Liver (tissue), 8 donors: ENCODE measurements at regions not wholly inside any gene's neighbourhood (a gene's known extent, or its start where the extent isn't known, plus 50 kb on each side); places are given as distances from the start of the nearest gene placed in this dataset.

ENCODE experiments used
- DNase-seq: peaks from one replicate; pipeline ENCODE4 v3.0.0-alpha.2; 2017; ENCODE audit warnings: low spot score
- H3K27ac ChIP-seq, 2 donors: one replicate each; pipeline ENCODE4 v1.7.0; 2013; ENCODE audit warnings: inconsistent platforms in 2 of 2, low read length in 2 of 2, control low read depth in 1 of 2, low read depth in 1 of 2, mild to moderate bottlenecking in 1 of 2
- H3K27me3 ChIP-seq, 4 donors: one replicate each; pipeline versions ENCODE4 v1.6.1 to v1.7.0; 2013; ENCODE audit warnings: low read length in 3 of 4, inconsistent platforms in 1 of 4, mild to moderate bottlenecking in 1 of 4, moderate library complexity in 1 of 4; ENCODE audit not compliant: control insufficient read depth in 4 of 4, insufficient read depth in 4 of 4
- H3K36me3 ChIP-seq, 4 donors: one replicate each; pipeline versions ENCODE4 v1.6.1 to v1.7.0; 2013; ENCODE audit warnings: low read length in 3 of 4, mild to moderate bottlenecking in 3 of 4, low read depth in 1 of 4, moderate library complexity in 1 of 4; ENCODE audit not compliant: control insufficient read depth in 4 of 4, insufficient read depth in 3 of 4
- H3K4me1 ChIP-seq, 4 donors: one replicate each; pipeline versions ENCODE4 v1.6.1 to v1.7.0; 2013; ENCODE audit warnings: low read length in 3 of 4, mild to moderate bottlenecking in 3 of 4, moderate library complexity in 1 of 4; ENCODE audit not compliant: control insufficient read depth in 4 of 4, insufficient read depth in 4 of 4
- H3K4me3 ChIP-seq, 3 donors: one replicate each; pipeline versions ENCODE4 v1.6.1 to v1.7.0; 2013; ENCODE audit warnings: low read length in 3 of 3, control low read depth in 1 of 3, low read depth in 1 of 3, mild to moderate bottlenecking in 1 of 3
- H3K9ac ChIP-seq, 2 donors: one replicate each; pipeline ENCODE4 v1.7.0; 2013; ENCODE audit warnings: low read length in 2 of 2, mild to moderate bottlenecking in 2 of 2, moderate library complexity in 2 of 2, control low read depth in 1 of 2, low read depth in 1 of 2
- H3K9me3 ChIP-seq, 4 donors: one replicate each; pipeline versions ENCODE4 v1.6.1 to v1.7.0; 2013; ENCODE audit warnings: low read length in 3 of 4; ENCODE audit not compliant: control insufficient read depth in 4 of 4
- ATF3 ChIP-seq: IDR thresholded peaks from 2 replicates; pipeline ENCODE4 v1.6.1; 2016; ENCODE audit warnings: antibody characterized with exemption
- CTCF ChIP-seq: fragments of 150-350 bp; IDR thresholded peaks from 2 replicates; pipeline ENCODE4 v1.5.1; 2017; ENCODE audit warnings: improper control_type of control experiment, low read depth, low read length; ENCODE audit not compliant: missing input control
- EGR1 ChIP-seq, 2 donors: IDR thresholded peaks; 2 replicates each; pipeline ENCODE4 v1.6.1; 2016 to 2018; ENCODE audit warnings: antibody characterized with exemption in 2 of 2, low read depth in 2 of 2
- FOXA1 ChIP-seq: IDR thresholded peaks from 2 replicates; pipeline ENCODE4 v1.6.1; 2016; ENCODE audit warnings: antibody characterized with exemption
- FOXA2 ChIP-seq: IDR thresholded peaks from 2 replicates; pipeline ENCODE4 v1.6.1; 2016; ENCODE audit warnings: antibody characterized with exemption
- GABPA ChIP-seq, 2 donors: IDR thresholded peaks in 1 of 2; conservative IDR thresholded peaks in 1 of 2; 2 replicates each; pipeline ENCODE4 v1.6.1; 2016; ENCODE audit warnings: antibody characterized with exemption in 2 of 2, mild to moderate bottlenecking in 1 of 2, moderate library complexity in 1 of 2
- HNF4A ChIP-seq, 2 donors: conservative IDR thresholded peaks; 2 replicates each; pipeline ENCODE4 v1.6.1; 2016; ENCODE audit warnings: antibody characterized with exemption in 2 of 2, mild to moderate bottlenecking in 2 of 2
- HNF4G ChIP-seq: IDR thresholded peaks from 2 replicates; pipeline ENCODE4 v1.6.1; 2016; ENCODE audit warnings: antibody characterized with exemption
- JUND ChIP-seq, 2 donors: IDR thresholded peaks; 2 replicates each; pipeline ENCODE4 v1.6.1; 2016; ENCODE audit warnings: antibody characterized with exemption in 2 of 2
- MAX ChIP-seq: IDR thresholded peaks from 2 replicates; pipeline ENCODE4 v1.6.1; 2016; ENCODE audit warnings: antibody characterized with exemption
- NR2F2 ChIP-seq: IDR thresholded peaks from 2 replicates; pipeline ENCODE4 v1.6.1; 2016; ENCODE audit warnings: antibody characterized with exemption
- RAD21 ChIP-seq, 2 donors: IDR thresholded peaks; 2 replicates each; pipeline ENCODE4 v1.6.1; 2016; ENCODE audit warnings: antibody characterized with exemption in 2 of 2, mild to moderate bottlenecking in 2 of 2
- REST ChIP-seq: IDR thresholded peaks from 2 replicates; pipeline ENCODE4 v1.6.1; 2016; ENCODE audit warnings: antibody characterized with exemption, mild to moderate bottlenecking
- RXRA ChIP-seq, 2 donors: IDR thresholded peaks; 2 replicates each; pipeline ENCODE4 v1.6.1; 2017 to 2018; ENCODE audit warnings: antibody characterized with exemption in 2 of 2, mild to moderate bottlenecking in 1 of 2
- SP1 ChIP-seq: IDR thresholded peaks from 2 replicates; pipeline ENCODE4 v1.6.1; 2018; ENCODE audit warnings: antibody characterized with exemption, mild to moderate bottlenecking
- TAF1 ChIP-seq: conservative IDR thresholded peaks from 2 replicates; pipeline ENCODE4 v1.6.1; 2016; ENCODE audit warnings: antibody characterized with exemption, mild to moderate bottlenecking
- YY1 ChIP-seq: IDR thresholded peaks from 2 replicates; pipeline ENCODE4 v1.6.1; 2016; ENCODE audit warnings: antibody characterized with exemption, mild to moderate bottlenecking
- ZBTB33 ChIP-seq: IDR thresholded peaks from 2 replicates; pipeline ENCODE4 v1.6.1; 2016; ENCODE audit warnings: antibody characterized with exemption
- WGBS: extraction: QIAGEN DNeasy Blood & Tissue Kit; methylation state at CpG from one replicate; pipeline ENCODE4 v1.1.7; 2013; 5-methylcytosine and 5-hydroxymethylcytosine counted together
- donor health status: healthy.
- donor health status: healthy.
- donor health status: healthy.
- donor health status: healthy.
- donor health status: healthy.

GRCh38 chr2:150171065-150171548 lies 316.4 kb downstream of the RND3 start:
- no peak overlapping the region for H3K4me3 ChIP-seq
- H3K27ac ChIP-seq: no peak overlapping the region
- no peak for DNase-seq
- no peaks in the 10 kb centered on the region for H3K27me3 ChIP-seq
- TF ChIP-seq RAD21 (IDR thresholded peaks at IDR 0.05) (no peak), TAF1 (no peak), NR2F2 (no peak), MAX (no peak), YY1 (no peak), EGR1 (IDR thresholded peaks at IDR 0.05; ENCODE audit: low read depth in 2 of 2) (no peak), ATF3 (no peak), FOXA2 (no peak), FOXA1 (no peak), REST (no peak), HNF4A (conservative IDR thresholded peaks at IDR 0.05) (no peak), ZBTB33 (no peak), HNF4G (no peak), SP1 (no peak), JUND (IDR thresholded peaks at IDR 0.05) (no peak), GABPA (IDR thresholded peaks at IDR 0.05 in 1 of 2, conservative IDR thresholded peaks at IDR 0.05 in 1 of 2) (no peak)
- H3K4me1 ChIP-seq: peaks cover 12 to 47% (median 41%) of the 10 kb centered on the region in 4 donors
- no peaks in the 10 kb centered on the region for H3K36me3 ChIP-seq
- WGBS: 97% methylated on average over 43 of the region's 43 CpGs
- H3K9ac ChIP-seq: no peak overlapping the region
- H3K9me3 ChIP-seq: peaks cover 0 to 5% (median 0%) of the 10 kb centered on the region in 4 donors

- peaks cover 0 to 5% (median 0%) of the 10 kb centered on the region in 4 donors for H3K9me3 ChIP-seq
- peaks cover 12 to 50% (median 38%) of the 10 kb centered on the region in 4 donors for H3K4me1 ChIP-seq
- peak overlapping the region; percentile 61 to 84 (median 63) for H3K4me3 ChIP-seq
- no peaks in the 10 kb centered on the region for H3K27me3 ChIP-seq
- no peak for DNase-seq
- H3K36me3 ChIP-seq: no peaks in the 10 kb centered on the region
- peak overlapping the region in 1 of 2 donors; percentile 80 for H3K9ac ChIP-seq
- H3K27ac ChIP-seq: peak overlapping the region; percentile 84 to 88
- TF ChIP-seq ATF3: peak; percentile 77
- peak; percentile 97 for TF ChIP-seq MAX
- peak; percentile 94 for TF ChIP-seq ZBTB33
- TF ChIP-seq TAF1: no peak
- TF ChIP-seq FOXA1: peak; percentile 81
- TF ChIP-seq NR2F2: peak; percentile 94
- TF ChIP-seq RXRA (IDR thresholded peaks at IDR 0.05): peak; percentile 98 to 99
- TF ChIP-seq CTCF: no peak
- peak in 1 of 2 donors; percentile 86 for TF ChIP-seq EGR1 (IDR thresholded peaks at IDR 0.05; ENCODE audit: low read depth in 2 of 2)
- TF ChIP-seq YY1: peak; percentile 88
- peak; percentile 68 to 77 for TF ChIP-seq RAD21 (IDR thresholded peaks at IDR 0.05)
- TF ChIP-seq FOXA2: peak; percentile 67
- peak; percentile 100 for TF ChIP-seq HNF4A (conservative IDR thresholded peaks at IDR 0.05)
- TF ChIP-seq HNF4G: peak; percentile 100
Measured at GRCh38 chr2:150169237-150169629, 318.2 kb downstream of the RND3 start.
